Mesendoderm (in vitro differentiated cells): ENCODE measurements at regions not wholly inside any gene's neighbourhood (a gene's known extent, or its start where the extent isn't known, plus 50 kb on each side); places are given as distances from the start of the nearest gene placed in this dataset.

Source experiments
- DNase-seq: peaks from one replicate; pipeline ENCODE4 v3.0.0; 2013
- H2AK5ac ChIP-seq: 2 replicates; pipeline ENCODE4 v1.6.1; 2013; ENCODE audit warnings: low read length, inconsistent platforms
- H2BK120ac ChIP-seq: 2 replicates; pipeline ENCODE4 v1.6.1; 2013; ENCODE audit warnings: low read depth, mild to moderate bottlenecking, low read length, moderate library complexity, mixed read lengths
- H2BK15ac ChIP-seq: replicated peaks from 2 replicates; pipeline ENCODE4 v1.6.1; 2013; ENCODE audit warnings: low read depth, mild to moderate bottlenecking, moderate library complexity
- H2BK5ac ChIP-seq: 2 replicates; pipeline ENCODE4 v1.6.1; 2013; ENCODE audit warnings: low read length, inconsistent platforms
- H3K18ac ChIP-seq: 2 replicates; pipeline ENCODE4 v1.6.1; 2013; ENCODE audit warnings: mild to moderate bottlenecking, low read length, mixed read lengths
- H3K23ac ChIP-seq: one replicate; pipeline ENCODE4 v1.6.1; 2013; ENCODE audit warnings: low read length
- H3K27ac ChIP-seq: 2 replicates; pipeline ENCODE4 v1.5.1; 2013; ENCODE audit warnings: low read depth, mild to moderate bottlenecking, inconsistent platforms, low read length, moderate library complexity
- H3K27me3 ChIP-seq: 2 replicates; pipeline ENCODE4 v1.6.1; 2013; ENCODE audit warnings: low read length, control low read depth, mild to moderate bottlenecking, inconsistent platforms; ENCODE audit not compliant: insufficient read depth, poor library complexity
- H3K36me3 ChIP-seq: 2 replicates; pipeline ENCODE4 v1.6.1; 2013; ENCODE audit warnings: low read length, inconsistent platforms; ENCODE audit not compliant: control insufficient read depth, insufficient read depth
- H3K4ac ChIP-seq: one replicate; pipeline ENCODE4 v1.6.1; 2013; ENCODE audit warnings: low read depth, mild to moderate bottlenecking, low read length, moderate library complexity
- H3K4me1 ChIP-seq: 2 replicates; pipeline ENCODE4 v1.6.1; 2013; ENCODE audit warnings: low read depth, low read length, inconsistent platforms; ENCODE audit not compliant: control insufficient read depth
- H3K4me2 ChIP-seq: 2 replicates; pipeline ENCODE4 v1.6.1; 2013; ENCODE audit warnings: low read length
- H3K4me3 ChIP-seq: 2 replicates; pipeline ENCODE4 v1.5.1; 2013; ENCODE audit warnings: mild to moderate bottlenecking, low read length
- H3K56ac ChIP-seq: one replicate; pipeline ENCODE4 v1.6.1; 2013; ENCODE audit warnings: low read length
- H3K79me1 ChIP-seq: 2 replicates; pipeline ENCODE4 v1.6.1; 2013; ENCODE audit warnings: low read length, inconsistent platforms
- H3K79me2 ChIP-seq: 2 replicates; pipeline ENCODE4 v1.6.1; 2013; ENCODE audit warnings: mild to moderate bottlenecking, low read length; ENCODE audit not compliant: control insufficient read depth, insufficient read depth
- H3K9ac ChIP-seq: 2 replicates; pipeline ENCODE4 v1.6.1; 2013; ENCODE audit warnings: low read length, inconsistent platforms
- H4K5ac ChIP-seq: one replicate; pipeline ENCODE4 v1.6.1; 2013; ENCODE audit warnings: low read length
- H4K8ac ChIP-seq: one replicate; pipeline ENCODE4 v1.6.1; 2013; ENCODE audit warnings: low read depth, mild to moderate bottlenecking, control low read depth, low read length, moderate library complexity
- WGBS: extraction: QIAGEN DNeasy Blood & Tissue Kit; methylation state at CpG from one replicate; pipeline ENCODE4 v1.1.7; 2013; ENCODE audit warnings: low lambda C conversion rate, missing lambda C conversion rate; ENCODE audit not compliant: insufficient coverage; ENCODE audit errors: extremely low coverage; 5-methylcytosine and 5-hydroxymethylcytosine counted together

DNA sequence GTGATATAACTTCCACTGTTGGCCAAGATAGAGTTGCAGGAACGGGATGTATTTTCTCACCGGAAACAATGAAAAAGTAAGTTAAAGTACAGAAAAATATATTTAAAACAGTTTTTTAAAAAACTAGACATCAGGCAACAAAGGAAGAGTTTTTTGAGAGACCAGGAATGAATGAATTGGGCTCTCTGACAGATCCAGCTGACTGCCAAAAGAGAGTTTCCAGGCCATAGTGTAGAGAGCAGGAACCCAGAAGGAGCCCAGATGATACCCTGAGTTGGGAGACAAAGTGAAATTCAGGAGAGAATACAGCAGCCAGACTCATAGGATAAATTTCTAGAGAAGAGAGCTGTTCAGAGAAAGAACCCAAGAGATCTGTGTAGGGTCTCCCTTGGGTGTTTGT is 362.6 kb upstream of the SMIM21 start:
- Histone ChIP-seq H3K4ac (no peak overlapping the region), H2BK5ac (no peak overlapping the region), H3K18ac (no peak overlapping the region), H4K8ac (no peak overlapping the region), H3K4me3 (no peak overlapping the region), H3K56ac (no peak overlapping the region), H3K79me1 (no peaks in the 10 kb centered on the region), H2AK5ac (no peak overlapping the region), H2BK120ac (no peak overlapping the region), H4K5ac (no peak overlapping the region), H2BK15ac (no peak overlapping the region), H3K27me3 (no peaks in the 10 kb centered on the region), H3K4me1 (no peaks in the 10 kb centered on the region), H3K79me2 (no peaks in the 10 kb centered on the region), H3K23ac (no peak overlapping the region), H3K36me3 (no peaks in the 10 kb centered on the region), H3K9ac (no peak overlapping the region), H3K4me2 (no peak overlapping the region), H3K27ac (no peak overlapping the region)
- WGBS: no CpG with 5 or more reads among the region's 2 CpGs
- DNase-seq: no peak

DNA sequence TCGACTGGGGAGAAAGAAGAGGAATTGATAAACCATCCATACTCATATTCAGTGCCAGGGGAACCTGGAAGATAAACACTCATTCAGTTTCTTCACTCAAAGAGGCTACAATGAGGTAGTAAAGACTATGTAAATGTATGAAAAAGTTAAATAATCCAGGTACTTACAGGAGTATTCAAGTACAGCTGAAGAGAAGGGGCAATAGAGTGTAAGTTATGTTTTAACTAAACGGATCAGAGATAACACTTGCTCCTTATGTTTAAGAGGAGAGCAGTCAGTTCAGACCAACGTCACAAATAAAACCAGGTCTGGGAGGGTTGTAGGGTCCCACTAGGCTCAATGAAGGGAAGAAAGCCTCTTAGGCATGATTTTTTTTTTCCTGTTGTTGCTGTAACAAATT is 358.3 kb upstream of the SMIM21 start:
- Histone ChIP-seq H3K23ac (no peak overlapping the region), H4K5ac (no peak overlapping the region), H3K4me3 (no peak overlapping the region), H2AK5ac (no peak overlapping the region), H3K18ac (no peak overlapping the region), H3K4me1 (no peaks in the 10 kb centered on the region), H3K79me1 (no peaks in the 10 kb centered on the region), H3K4me2 (no peak overlapping the region), H3K4ac (no peak overlapping the region), H3K9ac (no peak overlapping the region), H3K27ac (no peak overlapping the region), H3K36me3 (no peaks in the 10 kb centered on the region), H3K79me2 (no peaks in the 10 kb centered on the region), H3K27me3 (no peaks in the 10 kb centered on the region), H4K8ac (no peak overlapping the region), H3K56ac (no peak overlapping the region), H2BK15ac (no peak overlapping the region), H2BK5ac (no peak overlapping the region), H2BK120ac (no peak overlapping the region)
- WGBS: no CpG with 5 or more reads among the region's 3 CpGs
- DNase-seq: no peak

DNA sequence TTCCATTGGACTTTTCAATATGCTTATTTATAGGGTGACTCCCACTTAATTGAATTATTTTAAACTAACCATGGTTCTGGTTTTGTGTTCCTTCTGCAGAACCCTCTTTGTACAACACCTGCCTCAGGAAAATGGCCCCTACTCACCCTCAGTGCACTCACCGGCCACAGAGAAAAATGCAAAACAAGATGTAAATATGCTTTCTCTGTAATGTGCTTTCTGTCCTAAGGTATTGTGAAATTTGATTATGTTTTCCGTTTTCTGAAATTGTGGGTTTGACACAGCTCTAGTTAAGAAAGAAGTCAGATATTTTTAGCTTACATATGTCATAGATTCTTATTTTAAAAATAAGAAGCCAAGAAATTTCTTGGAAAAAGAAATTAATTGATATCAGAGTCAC is 357.7 kb upstream of the SMIM21 start:
- H2BK5ac ChIP-seq: no peak overlapping the region
- H2BK15ac ChIP-seq: no peak overlapping the region
- H3K9ac ChIP-seq: no peak overlapping the region
- H3K27me3 ChIP-seq: no peaks in the 10 kb centered on the region
- no peak overlapping the region for H2AK5ac ChIP-seq
- H4K5ac ChIP-seq: no peak overlapping the region
- H3K79me2 ChIP-seq: no peaks in the 10 kb centered on the region
- H3K4ac ChIP-seq: no peak overlapping the region
- WGBS: no CpG with 5 or more reads among the region's 2 CpGs
- H3K79me1 ChIP-seq: no peaks in the 10 kb centered on the region
- no peak overlapping the region for H3K56ac ChIP-seq
- H3K27ac ChIP-seq: no peak overlapping the region
- no peaks in the 10 kb centered on the region for H3K4me1 ChIP-seq
- H4K8ac ChIP-seq: no peak overlapping the region
- DNase-seq: no peak
- H3K23ac ChIP-seq: no peak overlapping the region
- H3K4me2 ChIP-seq: no peak overlapping the region
- no peak overlapping the region for H3K4me3 ChIP-seq
- H2BK120ac ChIP-seq: no peak overlapping the region
- no peak overlapping the region for H3K18ac ChIP-seq
- no peaks in the 10 kb centered on the region for H3K36me3 ChIP-seq

DNA sequence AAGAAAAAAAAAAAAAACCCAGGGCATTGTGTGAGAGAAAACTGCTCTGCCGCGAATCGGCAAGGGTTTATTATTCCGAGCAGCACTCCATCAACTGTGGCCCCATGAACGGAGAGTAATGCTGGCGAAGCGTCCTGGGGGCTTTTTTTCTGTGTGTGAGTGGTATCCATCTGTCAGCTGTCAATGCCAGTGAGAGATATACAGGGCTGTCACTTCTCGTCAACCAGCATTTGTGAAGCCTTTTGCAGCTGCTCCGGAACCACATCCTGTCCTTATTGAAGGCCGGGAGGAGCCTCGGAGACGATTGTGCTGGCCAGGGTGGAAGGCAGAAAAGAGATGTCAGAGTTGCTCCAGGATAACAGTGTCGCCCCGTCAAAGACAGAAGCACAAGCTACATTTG is 356.9 kb upstream of the SMIM21 start:
- H3K9ac ChIP-seq: no peak overlapping the region
- no peak overlapping the region for H3K23ac ChIP-seq
- H3K79me1 ChIP-seq: no peaks in the 10 kb centered on the region
- H2BK15ac ChIP-seq: no peak overlapping the region
- no peaks in the 10 kb centered on the region for H3K4me1 ChIP-seq
- H3K18ac ChIP-seq: no peak overlapping the region
- no peak overlapping the region for H4K8ac ChIP-seq
- H3K79me2 ChIP-seq: no peaks in the 10 kb centered on the region
- no peak overlapping the region for H3K4ac ChIP-seq
- no peak overlapping the region for H3K27ac ChIP-seq
- WGBS: no CpG with 5 or more reads among the region's 14 CpGs
- no peak overlapping the region for H3K56ac ChIP-seq
- no peak overlapping the region for H3K4me2 ChIP-seq
- H3K36me3 ChIP-seq: no peaks in the 10 kb centered on the region
- H3K27me3 ChIP-seq: no peaks in the 10 kb centered on the region
- no peak for DNase-seq
- H4K5ac ChIP-seq: no peak overlapping the region
- H2BK120ac ChIP-seq: no peak overlapping the region
- H3K4me3 ChIP-seq: no peak overlapping the region
- H2AK5ac ChIP-seq: no peak overlapping the region
- H2BK5ac ChIP-seq: no peak overlapping the region

DNA sequence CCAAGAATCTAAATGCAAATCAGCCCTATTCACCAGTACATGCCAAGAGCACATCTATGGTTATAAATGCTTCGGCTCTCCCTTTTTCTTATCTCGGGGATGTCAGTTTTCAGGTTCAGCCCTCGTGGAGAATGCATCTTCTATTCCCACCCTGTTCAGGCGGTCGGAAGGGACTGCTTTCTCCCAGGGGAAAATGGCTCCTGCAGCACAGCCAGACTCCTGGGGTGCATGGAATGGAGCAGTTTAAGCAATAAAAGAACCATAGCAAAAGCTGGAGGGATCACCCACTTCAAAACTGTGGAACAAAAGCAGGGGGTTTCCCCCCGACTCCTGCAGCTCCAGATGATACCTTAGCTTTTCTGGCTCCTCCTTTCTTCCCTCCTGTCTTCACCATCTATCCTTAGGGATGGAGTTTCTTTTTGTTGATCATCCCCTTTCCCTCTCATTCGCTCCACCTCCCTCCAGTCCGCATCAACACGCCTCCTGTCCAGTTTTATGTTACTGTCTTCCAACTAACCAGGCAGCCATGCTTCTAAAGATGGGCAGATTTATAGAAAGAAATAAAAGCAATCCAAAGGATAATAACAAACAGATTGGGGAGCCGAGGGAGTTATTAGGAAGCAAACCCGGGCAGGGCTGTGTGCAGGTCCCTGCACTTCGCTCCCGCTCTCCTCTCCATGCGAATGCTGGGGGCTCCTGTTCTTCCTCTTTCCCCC is 356.2 kb upstream of the SMIM21 start:
- no peak overlapping the region for H4K5ac ChIP-seq
- H3K27me3 ChIP-seq: no peaks in the 10 kb centered on the region
- H2BK15ac ChIP-seq: no peak overlapping the region
- H2BK5ac ChIP-seq: no peak overlapping the region
- H3K4me3 ChIP-seq: no peak overlapping the region
- no peak overlapping the region for H3K9ac ChIP-seq
- no peaks in the 10 kb centered on the region for H3K79me2 ChIP-seq
- H3K4me1 ChIP-seq: no peaks in the 10 kb centered on the region
- no peaks in the 10 kb centered on the region for H3K36me3 ChIP-seq
- no peak overlapping the region for H2AK5ac ChIP-seq
- no peak overlapping the region for H3K56ac ChIP-seq
- no peaks in the 10 kb centered on the region for H3K79me1 ChIP-seq
- no peak overlapping the region for H3K4ac ChIP-seq
- H3K18ac ChIP-seq: no peak overlapping the region
- WGBS: no CpG with 5 or more reads among the region's 14 CpGs
- H3K23ac ChIP-seq: no peak overlapping the region
- H4K8ac ChIP-seq: no peak overlapping the region
- no peak overlapping the region for H2BK120ac ChIP-seq
- no peak for DNase-seq
- no peak overlapping the region for H3K27ac ChIP-seq
- no peak overlapping the region for H3K4me2 ChIP-seq

DNA sequence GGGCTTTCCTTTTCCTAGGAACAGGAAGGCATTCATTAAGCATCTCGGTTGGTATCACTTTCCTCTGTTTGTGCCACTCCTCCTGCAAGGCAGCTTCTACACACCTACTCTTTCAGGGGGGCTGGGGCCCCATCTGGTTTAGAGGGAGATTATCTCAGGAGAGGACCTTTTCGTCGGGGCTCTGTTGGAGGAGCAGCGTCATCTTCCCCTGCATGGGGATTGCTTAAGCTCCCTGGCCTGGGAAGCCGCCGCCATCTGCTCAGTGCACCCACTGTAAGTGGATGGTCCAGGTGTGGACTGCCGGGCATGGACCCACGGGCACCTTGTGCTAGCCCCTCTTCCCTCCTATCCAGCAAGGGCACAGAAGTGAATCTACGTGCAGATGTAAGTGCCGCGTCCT is 355.3 kb upstream of the SMIM21 start:
- Histone ChIP-seq H3K9ac (no peak overlapping the region), H2BK120ac (no peak overlapping the region), H2AK5ac (no peak overlapping the region), H3K4me3 (no peak overlapping the region), H3K4ac (no peak overlapping the region), H3K18ac (no peak overlapping the region), H2BK5ac (no peak overlapping the region), H3K36me3 (no peaks in the 10 kb centered on the region), H3K79me2 (no peaks in the 10 kb centered on the region), H4K5ac (no peak overlapping the region), H3K27ac (no peak overlapping the region), H3K79me1 (no peaks in the 10 kb centered on the region), H3K27me3 (no peaks in the 10 kb centered on the region), H3K56ac (no peak overlapping the region), H3K23ac (no peak overlapping the region), H3K4me2 (no peak overlapping the region), H2BK15ac (no peak overlapping the region), H3K4me1 (no peaks in the 10 kb centered on the region), H4K8ac (no peak overlapping the region)
- DNase-seq: no peak
- WGBS: no CpG with 5 or more reads among the region's 11 CpGs
